ENCODE measurements at regions not wholly inside any gene's neighbourhood (a gene's known extent, or its start where the extent isn't known, plus 50 kb on each side); places are given as distances from the start of the nearest gene placed in this dataset.

- DNase-seq (ENCODE audit: low spot score) = no peak
Measured at GRCh38 chr14:29039171-29039570, 272.6 kb downstream of the FOXG1 start.

DNA sequence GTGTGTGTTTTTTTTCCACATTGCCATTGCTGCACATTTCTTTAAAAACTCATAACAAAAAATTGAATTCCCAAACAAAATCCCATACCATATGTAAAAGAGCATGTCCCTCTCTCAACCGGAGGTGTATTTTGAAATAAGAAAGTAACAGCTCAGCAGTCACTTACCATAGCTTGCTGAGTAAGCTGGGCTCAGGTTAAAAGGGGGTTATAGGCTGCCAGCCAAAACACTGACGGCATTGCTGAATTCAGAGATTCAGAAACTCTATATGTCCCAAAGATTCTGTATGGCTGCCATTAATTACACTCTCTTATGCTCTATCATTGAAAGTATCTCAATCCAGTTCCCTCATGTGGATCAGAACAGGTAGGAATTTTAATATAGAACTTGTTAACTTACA, 276.0 kb downstream of the FOXG1 start:
- no peak for DNase-seq (ENCODE audit: low spot score)

DNA sequence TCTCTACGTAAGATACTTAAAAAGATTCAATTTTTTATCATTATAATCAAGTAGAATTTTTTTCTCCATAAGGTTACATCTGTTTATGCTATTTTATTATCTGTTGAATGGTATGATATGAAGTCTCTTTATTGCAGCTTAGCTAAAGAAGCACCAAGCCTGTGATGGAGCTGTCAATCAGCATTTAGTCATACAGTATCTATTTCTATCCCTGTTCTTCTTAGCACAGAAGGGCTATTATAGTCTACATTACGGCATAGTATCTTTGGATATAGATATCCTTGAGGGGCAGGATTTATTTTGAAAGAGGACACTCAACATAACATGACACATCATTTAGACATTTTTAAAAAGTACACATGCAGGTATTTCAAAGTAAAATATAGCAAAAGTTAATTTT, 277.1 kb downstream of the FOXG1 start:
- DNase-seq (ENCODE audit: low spot score) = no peak

GRCh38 chr14:29045237-29045636, 278.6 kb downstream of the FOXG1 start:
- DNase-seq (ENCODE audit: low spot score) = no peak

DNA sequence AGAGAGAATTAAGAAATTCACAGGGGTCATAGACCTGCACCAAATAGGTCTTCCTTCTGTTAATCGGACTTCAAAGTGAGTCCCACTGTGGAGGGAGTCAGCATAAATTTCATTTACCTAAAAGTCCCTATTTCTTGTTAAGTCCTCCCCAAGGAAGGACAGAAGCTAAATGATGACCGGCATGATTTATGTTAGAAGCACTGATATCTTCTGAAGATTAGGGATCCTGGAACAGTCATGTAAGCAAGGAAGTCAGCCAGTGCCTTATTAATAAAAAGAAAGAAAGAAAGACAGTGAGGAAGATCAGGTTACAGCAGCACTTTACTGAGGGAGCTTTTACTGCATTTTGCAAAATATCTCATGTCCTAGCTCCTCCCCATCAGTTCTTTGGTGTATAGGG, 287.5 kb downstream of the FOXG1 start:
- no peak for DNase-seq (ENCODE audit: low spot score)

DNA sequence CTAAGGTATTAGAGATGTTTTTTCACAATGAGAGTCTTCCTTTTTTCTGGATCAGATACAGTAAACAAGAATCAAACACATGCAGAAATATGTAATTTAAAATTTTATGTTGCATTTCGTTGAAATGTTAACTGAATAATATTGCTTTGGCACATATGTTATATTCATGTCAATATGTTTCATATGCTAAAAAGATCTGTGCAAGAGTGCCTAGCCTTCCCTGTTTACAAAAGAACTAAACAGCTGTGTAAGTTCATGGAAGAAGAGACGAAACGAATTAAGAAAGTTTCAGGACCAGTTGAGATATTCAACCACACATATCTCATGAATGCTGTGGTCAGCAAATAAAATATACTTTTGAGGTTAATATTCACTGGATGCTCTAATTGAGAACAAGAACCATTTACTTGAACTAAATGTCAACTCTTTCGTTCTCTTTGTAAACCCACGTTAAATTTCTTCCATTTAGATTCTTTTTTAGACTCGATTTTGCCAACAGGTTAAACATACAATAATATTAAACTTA, 289.5 kb downstream of the FOXG1 start:
- DNase-seq (ENCODE audit: low spot score) = no peak

DNA sequence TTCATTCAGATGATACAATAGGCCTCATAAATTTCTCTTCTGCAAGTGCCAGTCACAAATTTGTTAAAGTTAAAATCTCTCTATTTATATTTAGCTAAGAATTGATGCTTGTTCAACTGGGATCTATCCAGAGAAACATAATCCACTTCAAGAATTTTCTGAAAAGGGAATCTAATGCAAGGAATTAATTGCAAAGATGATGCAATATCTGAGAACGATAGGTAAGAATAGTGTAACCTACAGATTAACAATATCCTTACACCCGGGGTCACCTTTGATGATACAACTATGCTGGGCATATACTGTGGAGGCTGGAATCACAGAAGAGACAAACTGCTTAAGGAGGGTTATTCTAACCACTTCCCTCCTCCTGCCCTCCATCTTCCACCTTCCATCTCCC, 295.1 kb downstream of the FOXG1 start:
- DNase-seq (ENCODE audit: low spot score) = no peak

DNA sequence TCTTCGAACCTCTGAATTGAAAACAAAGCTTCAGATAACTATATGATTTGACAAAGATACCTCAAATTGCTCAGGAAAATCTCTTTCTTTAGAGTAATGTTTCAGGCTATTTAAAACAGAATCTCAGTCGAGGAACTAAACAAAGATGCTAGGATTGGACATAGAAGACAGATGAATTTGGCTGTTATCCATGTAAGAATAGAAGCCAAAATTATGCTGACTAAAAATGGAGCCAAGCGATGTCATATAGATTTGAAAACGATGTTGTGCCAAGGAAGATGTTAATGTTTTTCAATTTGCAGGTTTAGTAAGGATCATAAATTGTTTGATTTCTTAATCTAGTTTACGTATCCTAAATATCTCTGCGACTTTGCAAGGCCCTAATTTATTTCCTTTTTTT, 295.9 kb downstream of the FOXG1 start:
- no peak for DNase-seq (ENCODE audit: low spot score)

GRCh38 chr14:29062976-29063375, 296.4 kb downstream of the FOXG1 start:
- DNase-seq (ENCODE audit: low spot score) = no peak

DNA sequence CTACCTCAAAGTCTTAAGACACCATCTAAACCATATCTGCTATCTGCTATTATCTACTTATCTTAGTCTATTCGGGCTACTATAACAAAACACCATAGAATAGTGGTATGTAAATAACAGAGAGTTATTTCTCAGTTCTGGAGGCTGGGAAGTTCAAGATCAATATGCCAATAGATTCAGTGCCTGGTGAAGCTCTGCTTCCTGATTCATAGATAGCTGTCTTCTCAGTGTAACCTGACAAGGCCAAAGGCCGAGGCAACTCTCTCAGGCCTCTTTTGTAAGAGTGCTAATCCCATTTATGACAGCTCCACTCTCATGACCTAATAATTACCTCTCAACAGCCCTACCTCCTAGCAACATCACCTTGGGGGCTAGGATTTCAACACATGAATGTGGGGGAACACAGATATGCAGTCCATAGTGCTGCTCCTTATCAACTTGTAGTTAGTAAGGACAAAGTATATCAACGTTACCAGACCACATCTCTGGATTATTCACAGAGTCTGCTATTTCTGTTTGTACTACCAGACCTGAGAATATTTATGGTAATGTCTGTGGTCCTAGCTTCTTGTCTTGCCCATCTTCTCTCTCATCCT, 297.8 kb downstream of the FOXG1 start:
- DNase-seq (ENCODE audit: low spot score) = no peak

GRCh38 chr14:29069228-29069627, 302.6 kb downstream of the FOXG1 start:
- DNase-seq (ENCODE audit: low spot score) = no peak

- no peak for DNase-seq (ENCODE audit: low spot score)
Measured at GRCh38 chr14:29075761-29076160, 309.2 kb downstream of the FOXG1 start.

- no peak for DNase-seq (ENCODE audit: low spot score)
Measured at GRCh38 chr14:29077916-29078315, 311.3 kb downstream of the FOXG1 start.

DNA sequence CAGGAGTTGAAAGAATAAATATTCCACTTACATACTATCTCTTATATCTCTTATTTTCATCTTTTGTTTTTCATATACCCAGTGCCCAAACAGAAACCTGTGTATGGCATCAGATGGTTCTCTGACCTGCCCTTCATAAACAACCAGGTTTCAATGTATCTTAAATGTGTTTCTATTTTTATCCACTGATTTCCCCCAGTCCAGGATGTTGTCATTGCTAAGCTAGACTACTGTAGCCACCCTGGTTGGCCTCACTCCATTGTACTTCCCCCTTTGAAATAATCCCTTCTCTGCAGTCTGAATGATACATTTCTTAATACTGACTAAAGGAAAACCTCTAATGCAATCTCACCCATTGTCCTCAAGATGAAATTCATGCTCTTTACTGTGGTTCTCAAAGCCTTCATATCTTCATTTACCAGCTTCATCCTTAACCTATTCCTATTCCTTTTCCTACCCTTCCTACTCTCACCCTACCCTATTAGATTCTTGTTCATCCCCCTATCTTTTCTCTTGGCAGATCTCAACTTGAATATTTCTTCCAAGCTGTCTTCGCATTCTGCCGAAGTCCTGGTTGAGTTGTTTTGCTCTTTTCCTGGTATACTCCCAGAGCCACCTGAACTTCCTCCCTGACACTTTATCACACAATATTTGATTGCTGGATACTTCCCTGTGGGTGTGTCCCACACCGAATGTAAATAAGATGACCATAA, 312.4 kb downstream of the FOXG1 start:
- no peak for DNase-seq (ENCODE audit: low spot score)

DNA sequence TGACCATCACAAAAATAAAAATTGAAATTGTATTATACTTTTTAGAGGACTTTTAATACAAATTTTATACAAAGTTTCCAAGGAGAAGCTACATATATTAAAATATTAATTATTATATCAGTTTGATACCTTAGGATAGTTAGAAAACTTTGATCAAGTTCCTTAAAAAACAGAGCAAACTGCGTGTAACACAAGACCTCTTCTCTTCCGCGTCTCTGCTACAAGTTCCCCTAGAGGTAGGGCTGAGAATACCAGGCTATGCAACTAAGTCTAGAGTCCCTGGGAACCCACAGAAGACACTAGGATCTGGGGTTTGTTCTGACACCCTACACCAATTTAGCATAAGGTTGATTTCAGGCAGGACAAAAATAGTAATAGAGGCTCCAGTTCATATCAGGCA, 319.0 kb downstream of the FOXG1 start:
- DNase-seq (ENCODE audit: low spot score) = no peak

DNA sequence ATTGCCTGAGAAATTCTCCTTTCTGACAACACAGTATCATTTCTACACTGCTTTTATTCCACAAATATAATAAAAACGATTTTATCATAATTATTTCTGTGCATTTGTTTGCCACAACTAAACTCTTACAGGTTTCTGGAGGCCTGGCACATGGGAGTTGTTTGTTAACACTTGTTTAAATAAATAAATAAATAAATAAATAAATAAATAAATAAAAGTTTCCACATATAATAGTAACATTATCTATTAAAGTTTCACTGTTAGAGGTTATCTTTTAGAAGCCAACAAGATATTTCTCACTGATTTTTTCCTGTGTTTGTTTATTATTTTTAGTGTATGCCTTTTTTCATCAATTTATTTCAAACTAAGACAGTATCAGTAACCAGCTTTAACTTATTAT, 323.3 kb downstream of the FOXG1 start:
- no peak for DNase-seq (ENCODE audit: low spot score)

DNA sequence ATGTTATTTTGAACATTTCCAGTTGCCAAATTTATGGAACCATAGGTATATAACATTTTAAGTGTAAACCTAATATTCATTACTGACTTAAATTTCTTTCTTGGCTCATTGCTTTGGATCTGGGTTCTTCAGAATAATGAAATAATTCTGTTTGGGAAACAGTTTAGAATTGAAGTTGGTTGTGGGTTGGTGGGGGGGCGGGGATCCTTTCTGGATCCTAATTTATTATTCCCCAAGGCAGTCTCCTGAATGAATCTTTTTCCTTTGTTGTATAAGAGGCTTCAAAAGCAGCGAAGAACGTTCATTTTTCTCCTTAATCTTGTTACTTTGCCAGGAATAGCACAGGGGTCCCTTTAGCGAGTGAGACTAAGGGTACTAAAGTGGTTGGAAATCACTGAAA, 325.5 kb downstream of the FOXG1 start:
- DNase-seq (ENCODE audit: low spot score) = no peak

DNA sequence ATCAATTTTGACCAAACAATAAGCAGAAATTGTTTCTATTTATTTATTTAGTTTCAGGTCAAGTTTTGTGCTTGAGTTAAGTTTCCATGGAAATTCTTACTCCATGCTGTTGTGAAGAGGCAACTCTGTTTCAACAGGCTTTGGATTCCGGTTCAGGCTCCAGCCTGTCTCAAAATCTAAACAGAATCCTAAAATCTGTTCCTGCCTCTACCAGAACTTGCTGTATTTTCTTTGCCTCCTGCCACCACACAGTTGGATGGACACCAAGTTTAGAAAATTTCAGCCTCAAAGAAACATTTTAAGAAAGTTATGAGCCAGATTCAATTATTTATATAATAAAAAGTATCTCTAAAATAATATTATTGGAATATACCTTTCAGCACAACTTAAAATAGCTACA, 330.9 kb downstream of the FOXG1 start:
- no peak for DNase-seq (ENCODE audit: low spot score)

- no peak for DNase-seq (ENCODE audit: low spot score)
Measured at GRCh38 chr14:29098656-29099055, 332.1 kb downstream of the FOXG1 start.

GRCh38 chr14:29102266-29102665, 335.7 kb downstream of the FOXG1 start:
- no peak for DNase-seq (ENCODE audit: low spot score)

DNA sequence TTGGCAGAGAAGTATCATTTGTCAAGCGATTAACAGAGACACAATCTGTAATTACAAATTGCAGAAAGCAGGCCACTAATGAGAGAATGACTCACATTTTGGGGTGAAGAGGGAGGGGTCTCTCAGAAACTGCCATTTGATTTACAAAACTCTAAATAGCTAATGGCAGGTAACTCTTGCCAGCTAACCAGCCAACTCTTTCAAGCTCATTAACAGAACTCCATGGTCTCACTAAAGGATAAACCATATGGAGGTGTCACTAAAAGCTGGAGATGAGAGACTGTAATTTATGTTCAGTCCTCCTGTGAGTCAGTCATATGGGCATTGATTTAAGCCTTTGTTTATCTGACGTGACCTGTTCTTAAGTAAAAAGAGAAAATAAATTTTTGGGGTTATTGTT, 336.4 kb downstream of the FOXG1 start:
- no peak for DNase-seq (ENCODE audit: low spot score)

DNA sequence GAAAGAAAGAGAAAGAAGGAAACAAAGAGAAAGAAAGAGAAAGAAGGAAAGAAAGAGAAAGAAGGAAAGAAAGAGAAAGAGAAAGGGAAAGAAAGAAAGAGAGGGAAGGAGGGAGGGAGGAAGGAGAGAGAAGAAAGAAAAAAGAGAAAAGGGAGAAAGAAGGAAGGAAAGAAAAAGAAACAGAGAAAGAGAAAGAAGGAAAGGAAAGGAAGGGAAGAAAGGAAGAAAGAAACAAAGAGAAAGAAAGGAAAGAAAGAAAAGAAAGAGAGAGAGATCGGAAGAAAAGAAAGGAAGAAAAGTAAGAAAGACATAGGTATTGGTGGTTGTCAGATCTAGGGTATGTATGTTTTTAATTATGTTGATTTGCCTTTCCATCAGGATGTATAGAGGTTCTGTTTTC, 342.3 kb downstream of the FOXG1 start:
- DNase-seq (ENCODE audit: low spot score) = no peak

GRCh38 chr14:29109589-29109988, 343.0 kb downstream of the FOXG1 start:
- DNase-seq (ENCODE audit: low spot score) = no peak

DNA sequence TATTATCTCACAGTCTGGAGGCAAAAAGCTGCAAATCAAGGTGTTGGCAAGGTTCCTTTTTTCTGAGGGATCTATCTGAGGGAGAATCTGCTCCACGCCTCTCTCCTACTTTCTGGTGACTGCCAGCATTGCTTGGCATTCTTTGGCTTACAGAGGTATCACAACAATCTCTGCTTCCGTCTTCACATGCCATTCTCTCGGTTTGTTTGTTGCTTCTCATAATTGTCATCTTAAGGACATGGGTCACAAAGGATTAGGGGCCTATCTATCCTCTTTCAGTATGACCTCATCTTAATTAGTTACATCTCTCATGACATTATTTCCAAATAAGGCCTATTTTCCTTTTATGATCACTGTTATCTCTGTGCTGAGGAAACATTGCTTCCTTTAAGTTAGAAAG, 345.0 kb downstream of the FOXG1 start:
- no peak for DNase-seq (ENCODE audit: low spot score)

Measured in CD4-positive, alpha-beta T cell treated with Interleukin-15 for 4 hours (primary cell).